Nephron progenitor cell (in vitro differentiated cells): ENCODE measurements at regions not wholly inside any gene's neighbourhood (a gene's known extent, or its start where the extent isn't known, plus 50 kb on each side); places are given as distances from the start of the nearest gene placed in this dataset.

Source experiments
- DNase-seq: peaks from one replicate; pipeline ENCODE4 v3.0.0; 2021
- H3K27ac Mint-ChIP-seq: 2 replicates; pipeline ENCODE4 v1.8.0; 2021; ENCODE audit warnings: mild to moderate bottlenecking, moderate library complexity, mixed read lengths
- H3K27me3 Mint-ChIP-seq: 2 replicates; pipeline ENCODE4 v1.8.0; 2021; ENCODE audit warnings: mild to moderate bottlenecking, low read depth, mixed read lengths; ENCODE audit not compliant: poor library complexity
- H3K36me3 Mint-ChIP-seq: 2 replicates; pipeline ENCODE4 v1.8.0; 2021; ENCODE audit warnings: low read depth, mixed read lengths
- H3K4me1 Mint-ChIP-seq: 2 replicates; pipeline ENCODE4 v1.8.0; 2021; ENCODE audit warnings: mixed read lengths
- H3K4me3 Mint-ChIP-seq: 2 replicates; pipeline ENCODE4 v1.8.0; 2021; ENCODE audit warnings: mild to moderate bottlenecking, moderate library complexity, mixed read lengths
- H3K9me3 Mint-ChIP-seq: 2 replicates; pipeline ENCODE4 v1.8.0; 2021; ENCODE audit warnings: mild to moderate bottlenecking, moderate library complexity, mixed read lengths
- CTCF ChIP-seq: fragments of 200-600 bp; sonication (generic); IDR thresholded peaks from 2 replicates; pipeline ENCODE4 v1.5.0; 2021; ENCODE audit warnings: antibody characterized with exemption

- H3K36me3 Mint-ChIP-seq: no peaks in the 10 kb centered on the region
- no peaks in the 10 kb centered on the region for H3K4me1 Mint-ChIP-seq
- no peaks in the 10 kb centered on the region for H3K27me3 Mint-ChIP-seq
- H3K4me3 Mint-ChIP-seq: no peak overlapping the region
- no peak for TF ChIP-seq CTCF
- no peak overlapping the region for H3K27ac Mint-ChIP-seq
- peaks cover 11% of the 10 kb centered on the region for H3K9me3 Mint-ChIP-seq
- no peak for DNase-seq
These were observed 164.8 kb upstream of the CDC14C start for GRCh38 chr7:48759431-48760080.

GRCh38 chr7:48760528-48761265, 163.7 kb upstream of the CDC14C start:
- no peak overlapping the region for H3K27ac Mint-ChIP-seq
- no peaks in the 10 kb centered on the region for H3K36me3 Mint-ChIP-seq
- no peak for TF ChIP-seq CTCF
- no peak for DNase-seq
- no peaks in the 10 kb centered on the region for H3K4me1 Mint-ChIP-seq
- H3K4me3 Mint-ChIP-seq: no peak overlapping the region
- no peaks in the 10 kb centered on the region for H3K27me3 Mint-ChIP-seq
- peaks cover 11% of the 10 kb centered on the region for H3K9me3 Mint-ChIP-seq

- Mint-ChIP-seq H3K36me3 (peaks cover 7% of the 10 kb centered on the region), H3K27me3 (no peaks in the 10 kb centered on the region), H3K4me1 (peaks cover 9% of the 10 kb centered on the region), H3K4me3 (no peak overlapping the region), H3K9me3 (peaks cover 22% of the 10 kb centered on the region), H3K27ac (no peak overlapping the region)
- no peak for TF ChIP-seq CTCF
- no peak for DNase-seq
These were observed 143.5 kb upstream of the CDC14C start for GRCh38 chr7:48780862-48781261.

GRCh38 chr7:48781752-48782151, 142.6 kb upstream of the CDC14C start:
- DNase-seq: no peak
- TF ChIP-seq CTCF: no peak
- H3K4me1 Mint-ChIP-seq: peaks cover 11% of the 10 kb centered on the region
- H3K27ac Mint-ChIP-seq: peak overlapping the region; percentile 47
- H3K9me3 Mint-ChIP-seq: peaks cover 29% of the 10 kb centered on the region
- no peaks in the 10 kb centered on the region for H3K27me3 Mint-ChIP-seq
- peaks cover 14% of the 10 kb centered on the region for H3K36me3 Mint-ChIP-seq
- H3K4me3 Mint-ChIP-seq: no peak overlapping the region

GRCh38 chr7:48782511-48782910, 141.8 kb upstream of the CDC14C start:
- Mint-ChIP-seq H3K36me3 (peaks cover 20% of the 10 kb centered on the region), H3K9me3 (peaks cover 33% of the 10 kb centered on the region), H3K27ac (peak overlapping the region; percentile 80), H3K4me1 (peaks cover 17% of the 10 kb centered on the region), H3K27me3 (no peaks in the 10 kb centered on the region), H3K4me3 (no peak overlapping the region)
- no peak for TF ChIP-seq CTCF
- no peak for DNase-seq

- H3K4me1 Mint-ChIP-seq: peaks cover 15% of the 10 kb centered on the region
- H3K27ac Mint-ChIP-seq: peak overlapping the region; percentile 97
- H3K27me3 Mint-ChIP-seq: no peaks in the 10 kb centered on the region
- peaks cover 15% of the 10 kb centered on the region for H3K9me3 Mint-ChIP-seq
- no peak overlapping the region for H3K4me3 Mint-ChIP-seq
- H3K36me3 Mint-ChIP-seq: peaks cover 15% of the 10 kb centered on the region
- DNase-seq: no peak
- TF ChIP-seq CTCF: no peak
These were observed 137.4 kb upstream of the CDC14C start for GRCh38 chr7:48786951-48787350.
